Left colon (tissue), 2 donors: ENCODE measurements at regions not wholly inside any gene's neighbourhood (a gene's known extent, or its start where the extent isn't known, plus 50 kb on each side); places are given as distances from the start of the nearest gene placed in this dataset.

Experiments
- ATAC-seq: fragments of 200-7000 bp; cut with Tn5 transposase; one replicate; pipeline ENCODE4 v1.9.1; 2020; ENCODE audit warnings: mild to moderate bottlenecking, moderate library complexity
- DNase-seq, 2 donors: peaks; one replicate each; pipeline ENCODE4 v3.0.0-alpha.2; 2020
- intact Hi-C, 2 donors: fragments of 100-400 bp; cut with DNase I in 1 of 2; cut with micrococcal nuclease in 1 of 2; formaldehyde crosslinking; loops; one replicate each; pipeline versions ENCODE4 v1.11.2 to v1.14.0; 2022; cut with DNase I, micrococcal nuclease
- donor health status: DM: no; HTN: no; CAD: no.
- donor health status: DM: yes; HTN: yes; CAD: no.

DNA sequence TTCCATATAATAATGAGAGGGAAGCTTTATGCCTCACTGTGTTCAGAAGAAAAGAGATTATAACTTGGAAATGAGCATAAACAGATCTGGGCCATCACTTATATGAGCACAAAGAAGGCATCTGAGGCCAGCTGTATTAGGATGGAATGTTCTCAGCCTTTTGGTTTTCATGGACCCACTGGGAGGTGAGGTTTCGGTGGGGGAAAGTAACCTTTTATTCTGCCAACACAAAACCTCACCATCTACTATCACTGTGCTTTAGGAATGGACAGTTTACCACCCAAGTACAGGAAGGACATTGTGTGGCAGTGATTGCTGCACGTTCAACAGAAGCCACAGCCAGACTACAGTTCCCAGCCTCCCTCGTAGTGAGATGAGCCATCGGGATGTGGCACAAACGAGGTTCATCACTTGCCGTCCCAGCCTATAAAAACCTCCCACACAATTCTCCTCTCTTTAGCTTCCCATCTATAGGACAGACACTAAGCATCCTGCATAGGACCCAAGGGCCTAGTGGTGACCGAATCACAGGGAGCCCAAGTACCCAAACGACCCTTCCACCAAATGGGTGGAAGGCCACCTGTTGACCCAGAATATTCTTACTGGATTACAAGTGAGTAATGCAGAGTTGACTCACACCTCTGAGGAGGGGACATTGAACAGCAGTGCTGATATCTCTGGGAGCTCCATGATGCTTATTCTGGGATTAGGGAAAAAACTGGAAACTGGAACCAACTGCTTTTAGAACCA lies 121.5 kb upstream of the RAG2 start:
- no peak for ATAC-seq
- intact Hi-C loops = no loop called here
- DNase-seq = no peak

DNA sequence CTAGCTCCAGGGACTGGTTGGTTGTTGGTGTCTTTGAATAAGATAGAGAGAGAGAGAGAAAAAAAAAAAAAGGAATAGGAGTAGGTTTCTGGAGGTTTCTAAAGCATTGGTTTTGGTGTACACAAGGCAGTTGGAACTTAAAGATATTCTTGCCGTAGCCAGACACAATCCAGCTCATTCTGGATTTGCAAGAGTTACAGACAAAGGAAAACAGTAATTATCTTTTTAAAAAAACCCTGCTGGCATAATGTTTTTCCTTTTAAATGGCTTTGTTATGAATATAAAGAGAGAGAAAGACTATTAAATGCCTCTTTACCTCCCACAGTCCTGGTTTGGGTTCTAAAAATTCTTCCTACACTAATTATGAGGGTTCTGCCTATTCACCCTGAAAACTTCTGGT lies 120.4 kb upstream of the RAG2 start:
- intact Hi-C loops = no loop called here
- no peak for ATAC-seq
- no peak for DNase-seq

DNA sequence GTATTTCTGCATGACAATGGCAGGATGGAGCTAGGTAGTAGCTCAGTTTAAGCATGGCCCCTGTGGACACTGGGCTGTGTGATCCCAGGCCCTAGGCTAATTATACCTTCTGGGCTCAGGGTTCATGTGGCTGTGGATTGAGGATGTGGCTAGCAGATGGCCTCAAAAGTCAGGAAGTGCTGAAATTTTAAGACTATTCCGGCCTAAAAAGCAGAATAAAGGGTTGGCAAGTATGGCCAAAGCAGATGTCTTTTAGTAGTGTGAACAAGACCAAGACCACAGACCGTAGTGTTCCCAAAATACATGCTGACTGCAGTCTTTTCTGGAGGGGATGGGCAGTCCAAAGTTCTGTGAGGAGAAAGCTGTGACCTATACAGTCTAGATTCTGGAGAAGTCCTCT lies 115.7 kb upstream of the RAG2 start:
- no peak for ATAC-seq
- intact Hi-C loops = no loop called here
- no peak for DNase-seq

- ATAC-seq (no peak), DNase-seq (no peak)
- intact Hi-C loops = no loop called here
Observed at GRCh38 chr11:36711104-36711825, 113.2 kb upstream of the RAG2 start.
